GM19468 (cell line): ENCODE measurements at regions not wholly inside any gene's neighbourhood (a gene's known extent, or its start where the extent isn't known, plus 50 kb on each side); places are given as distances from the start of the nearest gene placed in this dataset.

ENCODE experiments used
- ATAC-seq: cut with Tn5 transposase; IDR thresholded peaks from one replicate; pipeline ENCODE4 v1.9.1; 2021; ENCODE audit warnings: mild to moderate bottlenecking, moderate library complexity, moderate number of reproducible peaks; ENCODE audit not compliant: unreplicated experiment; ENCODE audit errors: extremely low read depth

- ATAC-seq = no peak
These were observed 155.7 kb downstream of the FAM170A start for GRCh38 chr5:119785057-119785456.

GRCh38 chr5:119789406-119790117, 160.2 kb downstream of the FAM170A start:
- ATAC-seq = no peak

GRCh38 chr5:119792161-119792799, 162.9 kb downstream of the FAM170A start:
- no peak for ATAC-seq

GRCh38 chr5:119795768-119796167, 166.4 kb downstream of the FAM170A start:
- ATAC-seq = no peak

- ATAC-seq = no peak
These were observed 172.2 kb downstream of the FAM170A start for GRCh38 chr5:119801570-119801969.

- no peak for ATAC-seq
These were observed 178.7 kb downstream of the FAM170A start for GRCh38 chr5:119808024-119808423.

GRCh38 chr5:119808474-119808873, 179.1 kb downstream of the FAM170A start:
- ATAC-seq = no peak

GRCh38 chr5:119810217-119810616, 180.9 kb downstream of the FAM170A start:
- no peak for ATAC-seq

GRCh38 chr5:119811458-119811857, 182.1 kb downstream of the FAM170A start:
- no peak for ATAC-seq

GRCh38 chr5:119814655-119815054, 185.3 kb downstream of the FAM170A start:
- no peak for ATAC-seq

GRCh38 chr5:119816055-119816454, 186.7 kb downstream of the FAM170A start:
- no peak for ATAC-seq

GRCh38 chr5:119820016-119820415, 190.7 kb downstream of the FAM170A start:
- no peak for ATAC-seq

- no peak for ATAC-seq
These were observed 191.2 kb downstream of the FAM170A start for GRCh38 chr5:119820608-119821007.

- ATAC-seq = no peak
These were observed 199.2 kb downstream of the FAM170A start for GRCh38 chr5:119828541-119828940.

- ATAC-seq = no peak
These were observed 200.0 kb downstream of the FAM170A start for GRCh38 chr5:119829341-119829740.

- no peak for ATAC-seq
These were observed 203.8 kb downstream of the FAM170A start for GRCh38 chr5:119833176-119833575.

- ATAC-seq = no peak
These were observed 210.8 kb downstream of the FAM170A start for GRCh38 chr5:119840175-119840574.

GRCh38 chr5:119852140-119852539, 222.8 kb downstream of the FAM170A start:
- ATAC-seq = no peak

GRCh38 chr5:119860463-119860862, 231.1 kb downstream of the FAM170A start:
- no peak for ATAC-seq

GRCh38 chr5:119862619-119863018, 233.3 kb downstream of the FAM170A start:
- no peak for ATAC-seq

- ATAC-seq = no peak
These were observed 234.9 kb downstream of the FAM170A start for GRCh38 chr5:119864286-119864685.

- ATAC-seq = no peak
These were observed 244.3 kb downstream of the FAM170A start for GRCh38 chr5:119873611-119874010.
